Effector memory CD8-positive, alpha-beta T cell (primary cell): ENCODE measurements at regions not wholly inside any gene's neighbourhood (a gene's known extent, or its start where the extent isn't known, plus 50 kb on each side); places are given as distances from the start of the nearest gene placed in this dataset.
"Not testable (repeated sequence)": the region's sequence is repeated elsewhere in the genome, so short reads cannot be mapped to it uniquely, and the experiment has no call there.

ENCODE experiments used
- ATAC-seq: fragments of 150-1000 bp; cut with Tn5 transposase; replicated peaks from 2 replicates; pipeline ENCODE4 v1.10.0; 2021; ENCODE audit warnings: mild to moderate bottlenecking, moderate library complexity
- DNase-seq, 3 experiments: peaks; one replicate each; pipeline ENCODE4 v3.0.0; 2021
- H3K27ac Mint-ChIP-seq, 2 donors: one replicate each; pipeline ENCODE4 v1.8.0; 2022; ENCODE audit warnings: mild to moderate bottlenecking in 2 of 2, mixed read lengths in 2 of 2, moderate library complexity in 2 of 2
- H3K27me3 Mint-ChIP-seq, 2 donors: one replicate each; pipeline ENCODE4 v1.8.0; 2022; ENCODE audit warnings: mixed read lengths in 2 of 2
- H3K36me3 Mint-ChIP-seq: one replicate; pipeline ENCODE4 v1.8.0; 2022; ENCODE audit warnings: mild to moderate bottlenecking, moderate library complexity, mixed read lengths; ENCODE audit not compliant: insufficient read depth
- H3K4me1 Mint-ChIP-seq, 2 donors: one replicate each; pipeline ENCODE4 v1.8.0; 2022; ENCODE audit warnings: low read depth in 2 of 2, mixed read lengths in 2 of 2
- H3K4me3 Mint-ChIP-seq, 2 donors: one replicate each; pipeline ENCODE4 v1.8.0; 2022; ENCODE audit warnings: mild to moderate bottlenecking in 2 of 2, mixed read lengths in 2 of 2, moderate library complexity in 2 of 2
- H3K9me3 Mint-ChIP-seq, 2 donors: one replicate each; pipeline ENCODE4 v1.8.0; 2022; ENCODE audit warnings: mixed read lengths in 2 of 2

- not testable (repeated sequence) for H3K9me3 Mint-ChIP-seq
Observed at GRCh38 chr20:30164389-30164788, 1093.1 kb upstream of the DEFB115 start.

GRCh38 chr20:30167540-30167939, 1089.9 kb upstream of the DEFB115 start:
- Mint-ChIP-seq H3K27me3 (no peaks in the 10 kb centered on the region), H3K9me3 (peaks cover 0 to 2% of the 10 kb centered on the region in 2 donors), H3K4me3 (peak overlapping the region in 1 of 2 donors; percentile 15), H3K4me1 (no peaks in the 10 kb centered on the region), H3K27ac (no peak overlapping the region), H3K36me3 (no peaks in the 10 kb centered on the region)
- DNase-seq: no peak
- ATAC-seq: no peak

More at GRCh38 chr20:30164389-30164788, 1093.1 kb upstream of the DEFB115 start:
- not testable (repeated sequence) for ATAC-seq, H3K27me3 Mint-ChIP-seq, H3K4me3 Mint-ChIP-seq, H3K36me3 Mint-ChIP-seq, H3K27ac Mint-ChIP-seq, H3K4me1 Mint-ChIP-seq, DNase-seq

GRCh38 chr20:30168025-30168799, 1089.3 kb upstream of the DEFB115 start:
- DNase-seq: peak in 2 of 3 experiments; percentile 3 to 5

GRCh38 chr20:30168800-30169138, 1088.7 kb upstream of the DEFB115 start:
- H3K27ac Mint-ChIP-seq: no peak overlapping the region
- ATAC-seq: no peak
- H3K4me3 Mint-ChIP-seq: no peak overlapping the region
- H3K27me3 Mint-ChIP-seq: no peaks in the 10 kb centered on the region
- no peaks in the 10 kb centered on the region for H3K36me3 Mint-ChIP-seq
- peaks cover 2 to 8% of the 10 kb centered on the region in 2 donors for H3K9me3 Mint-ChIP-seq
- DNase-seq: no peak
- no peaks in the 10 kb centered on the region for H3K4me1 Mint-ChIP-seq

More at GRCh38 chr20:30168025-30168799, 1089.3 kb upstream of the DEFB115 start:
- no peak for ATAC-seq
- Mint-ChIP-seq H3K4me1 (no peaks in the 10 kb centered on the region), H3K9me3 (peaks cover 2 to 3% of the 10 kb centered on the region in 2 donors), H3K4me3 (no peak overlapping the region), H3K36me3 (no peaks in the 10 kb centered on the region), H3K27ac (no peak overlapping the region), H3K27me3 (no peaks in the 10 kb centered on the region)

- Mint-ChIP-seq H3K36me3 (no peaks in the 10 kb centered on the region), H3K4me1 (no peaks in the 10 kb centered on the region), H3K4me3 (no peak overlapping the region), H3K27me3 (peaks cover 0 to 10% of the 10 kb centered on the region in 2 donors), H3K27ac (no peak overlapping the region), H3K9me3 (peaks cover 0 to 14% of the 10 kb centered on the region in 2 donors)
- DNase-seq (no peak), ATAC-seq (no peak)
Observed at GRCh38 chr20:30175681-30176080, 1081.8 kb upstream of the DEFB115 start.

GRCh38 chr20:30183124-30183523, 1074.3 kb upstream of the DEFB115 start:
- peaks cover 9 to 13% of the 10 kb centered on the region in 2 donors for H3K27me3 Mint-ChIP-seq
- H3K36me3 Mint-ChIP-seq, H3K9me3 Mint-ChIP-seq, H3K4me1 Mint-ChIP-seq, DNase-seq, ATAC-seq, H3K4me3 Mint-ChIP-seq, H3K27ac Mint-ChIP-seq: not testable (repeated sequence)

- H3K27me3 Mint-ChIP-seq, H3K4me1 Mint-ChIP-seq, H3K4me3 Mint-ChIP-seq, H3K27ac Mint-ChIP-seq, H3K9me3 Mint-ChIP-seq, ATAC-seq, H3K36me3 Mint-ChIP-seq, DNase-seq: not testable (repeated sequence)
Observed at GRCh38 chr20:30191785-30192184, 1065.7 kb upstream of the DEFB115 start.

- DNase-seq, H3K27ac Mint-ChIP-seq, H3K9me3 Mint-ChIP-seq, H3K4me1 Mint-ChIP-seq, H3K36me3 Mint-ChIP-seq, H3K4me3 Mint-ChIP-seq, ATAC-seq, H3K27me3 Mint-ChIP-seq: not testable (repeated sequence)
Observed at GRCh38 chr20:30234477-30234876, 1023.0 kb upstream of the DEFB115 start.

- H3K4me1 Mint-ChIP-seq, ATAC-seq, H3K9me3 Mint-ChIP-seq, H3K4me3 Mint-ChIP-seq, H3K27me3 Mint-ChIP-seq, DNase-seq, H3K27ac Mint-ChIP-seq, H3K36me3 Mint-ChIP-seq: not testable (repeated sequence)
Observed at GRCh38 chr20:30275073-30275472, 982.4 kb upstream of the DEFB115 start.

- H3K27me3 Mint-ChIP-seq: no peaks in the 10 kb centered on the region
- DNase-seq (no peak), ATAC-seq (no peak)
- H3K4me3 Mint-ChIP-seq: no peak overlapping the region
- peak overlapping the region in 1 of 2 donors; percentile 91 for H3K27ac Mint-ChIP-seq
- peaks cover 0 to 3% of the 10 kb centered on the region in 2 donors for H3K9me3 Mint-ChIP-seq
- H3K36me3 Mint-ChIP-seq: peaks cover 7% of the 10 kb centered on the region
- peaks cover 11 to 24% of the 10 kb centered on the region in 2 donors for H3K4me1 Mint-ChIP-seq
Observed at GRCh38 chr20:30281584-30282197, 975.8 kb upstream of the DEFB115 start.

GRCh38 chr20:30283476-30284280, 973.8 kb upstream of the DEFB115 start:
- peak; percentile 46 for ATAC-seq
- peak overlapping the region; percentile 77 to 82 for H3K4me3 Mint-ChIP-seq
- H3K27me3 Mint-ChIP-seq, H3K36me3 Mint-ChIP-seq, H3K9me3 Mint-ChIP-seq: not testable (repeated sequence)
- H3K27ac Mint-ChIP-seq: peak overlapping the region; percentile 62 to 91
- DNase-seq: peak; percentile 52 to 78 (median 55)
- H3K4me1 Mint-ChIP-seq: peaks cover 14 to 32% of the 10 kb centered on the region in 2 donors

GRCh38 chr20:30284281-30284905, 973.1 kb upstream of the DEFB115 start:
- Mint-ChIP-seq H3K27me3 (no peaks in the 10 kb centered on the region), H3K9me3 (peaks cover 0 to 3% of the 10 kb centered on the region in 2 donors), H3K4me3 (peak overlapping the region; percentile 77 to 82), H3K36me3 (peaks cover 9% of the 10 kb centered on the region), H3K4me1 (peaks cover 19 to 39% of the 10 kb centered on the region in 2 donors), H3K27ac (peak overlapping the region; percentile 62 to 91)
- ATAC-seq: no peak
- no peak for DNase-seq

- Mint-ChIP-seq H3K27ac (no peak overlapping the region), H3K27me3 (no peaks in the 10 kb centered on the region), H3K9me3 (peaks cover 0 to 3% of the 10 kb centered on the region in 2 donors), H3K4me1 (peaks cover 20 to 49% of the 10 kb centered on the region in 2 donors), H3K36me3 (peaks cover 16% of the 10 kb centered on the region), H3K4me3 (no peak overlapping the region)
- DNase-seq: no peak
- ATAC-seq: no peak
Observed at GRCh38 chr20:30285677-30286076, 971.8 kb upstream of the DEFB115 start.
